GM18951 (cell line): ENCODE measurements at regions not wholly inside any gene's neighbourhood (a gene's known extent, or its start where the extent isn't known, plus 50 kb on each side); places are given as distances from the start of the nearest gene placed in this dataset.

Experiments used
- POLR2A ChIP-seq: IDR thresholded peaks from 4 replicates; pipeline ENCODE4 v1.6.1; 2011; ENCODE audit warnings: mild to moderate bottlenecking; ENCODE audit not compliant: insufficient read length, insufficient read depth; ENCODE audit errors: extremely low read depth
- in situ Hi-C: fragments of 300-500 bp; cut with MboI; formaldehyde crosslinking; loops from one replicate; pipeline ENCODE4 v1.12.0; 2022; ENCODE audit warnings: low sequenced_read_pairs, mixed read lengths, inconsistent platforms; ENCODE audit not compliant: unreplicated experiment

DNA sequence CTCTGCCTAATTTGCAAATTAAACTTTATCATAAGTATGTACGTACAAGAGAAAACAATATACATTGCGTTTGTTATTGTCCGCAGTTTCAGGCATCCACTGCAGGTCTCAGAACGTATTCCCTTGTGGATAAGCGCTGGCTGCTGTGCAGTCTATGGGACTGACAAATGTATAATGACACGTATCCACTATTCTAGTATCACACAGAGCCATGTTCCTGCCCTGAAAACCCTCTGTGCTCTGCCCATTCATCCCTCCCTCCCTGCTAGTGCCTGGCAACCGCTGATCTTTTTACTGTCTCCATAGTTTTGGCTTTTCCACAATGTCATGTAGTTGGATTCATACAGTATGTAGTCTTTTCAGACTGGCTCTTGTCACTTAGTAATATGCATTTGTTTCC lies 179.4 kb downstream of the MAF start:
- in situ Hi-C loops, result no loop called here
- TF ChIP-seq POLR2A, result no peak

DNA sequence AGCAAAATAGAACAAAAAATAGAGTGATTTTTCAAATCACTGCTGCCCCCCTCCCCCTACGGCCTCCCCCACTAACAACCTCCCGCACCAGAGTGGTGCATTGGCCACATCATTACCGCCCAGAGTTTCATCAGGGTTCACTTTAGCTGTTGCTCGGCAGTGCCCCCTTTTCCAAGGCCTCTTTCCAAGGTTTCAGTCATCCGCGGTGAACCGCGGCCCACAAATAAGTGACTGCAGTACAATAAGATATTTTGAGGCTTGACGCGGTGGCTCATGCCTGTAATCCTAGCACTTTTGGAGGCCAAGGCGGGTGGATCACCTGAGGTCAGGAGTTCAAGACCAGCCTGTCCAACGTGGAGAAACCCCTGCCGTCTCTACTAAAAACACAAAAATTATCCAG lies 180.0 kb downstream of the MAF start:
- in situ Hi-C loops, result no loop called here
- no peak for TF ChIP-seq POLR2A

DNA sequence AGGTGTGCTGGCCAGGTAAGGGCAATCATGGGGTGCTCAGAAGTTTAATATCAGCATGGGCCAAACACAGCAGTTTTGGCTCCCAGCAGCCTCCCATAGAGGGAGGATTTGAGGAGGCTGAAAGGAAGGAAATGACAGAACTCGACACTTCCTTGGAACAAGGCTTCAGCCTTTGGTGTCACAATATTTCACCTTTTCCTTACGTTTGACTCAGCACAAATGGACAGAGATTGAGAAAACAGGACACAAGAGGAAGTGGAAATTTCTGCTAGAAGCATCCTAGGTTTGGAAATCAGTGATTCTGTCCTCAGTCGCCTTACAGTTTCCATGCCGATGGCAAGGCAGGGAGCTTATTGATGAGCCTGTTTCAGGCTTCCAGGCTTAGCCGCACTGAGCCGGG lies 181.4 kb downstream of the MAF start:
- in situ Hi-C loops, result no loop called here

GRCh38 chr16:79417601-79418008 lies 182.9 kb downstream of the MAF start:
- in situ Hi-C loops, result no loop called here
- TF ChIP-seq POLR2A, result no peak

More for the DNA sequence above, 181.4 kb downstream of the MAF start:
- TF ChIP-seq POLR2A, result no peak

DNA sequence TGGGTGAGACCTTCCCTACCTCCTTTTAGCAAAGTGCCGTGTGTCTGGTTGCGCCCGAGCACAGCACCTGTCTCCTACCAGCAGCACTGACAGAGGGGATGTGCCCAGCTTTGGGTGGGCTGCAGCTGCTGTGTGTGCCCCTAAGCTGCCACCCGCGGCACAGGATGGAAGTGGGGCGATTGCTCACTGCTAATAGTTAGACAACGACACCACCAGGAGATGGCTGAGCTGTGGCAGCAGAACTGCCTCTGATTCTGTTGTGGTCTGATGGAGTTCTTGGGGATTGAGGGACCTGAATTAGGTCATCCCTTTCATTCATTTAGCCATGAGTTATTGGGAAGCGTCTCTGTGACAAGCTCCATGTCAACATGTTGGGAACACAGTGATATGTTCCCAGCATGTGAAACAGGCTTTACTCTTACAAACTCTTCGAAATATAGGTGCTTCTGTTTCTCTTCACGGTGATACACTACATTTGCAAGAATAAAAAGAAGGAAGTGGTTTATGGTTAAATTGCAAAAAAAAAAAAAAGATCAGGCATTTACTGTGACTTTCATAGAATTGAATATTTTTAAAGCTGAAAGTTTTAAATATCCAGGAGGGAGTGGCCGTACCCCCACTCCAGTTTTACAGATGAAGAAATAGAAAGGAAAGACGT lies 184.4 kb downstream of the MAF start:
- in situ Hi-C loops, result no loop called here
- no peak for TF ChIP-seq POLR2A

DNA sequence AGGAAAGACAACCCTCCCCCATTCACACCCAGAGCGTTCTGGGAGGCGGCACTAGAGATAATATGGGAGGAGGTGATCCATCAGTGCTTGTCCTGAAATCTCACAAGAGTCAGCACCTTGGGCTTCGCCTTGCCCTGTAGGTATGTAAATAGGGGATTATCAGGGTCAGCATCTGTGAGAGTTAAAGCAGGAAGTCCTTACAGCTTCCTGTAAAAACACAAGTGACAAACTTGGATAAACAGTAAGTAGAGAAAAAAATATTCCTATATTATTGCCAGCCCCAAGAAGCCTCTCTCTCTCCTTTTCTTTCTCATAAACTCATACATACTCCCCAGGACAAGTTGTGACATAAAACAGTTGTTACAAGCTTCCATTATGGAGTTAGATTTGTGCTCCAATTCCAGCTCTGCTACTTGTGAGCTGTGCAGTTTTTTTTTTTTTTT lies 187.7 kb downstream of the MAF start:
- TF ChIP-seq POLR2A, result no peak
- in situ Hi-C loops, result no loop called here

- in situ Hi-C loops, result no loop called here
- no peak for TF ChIP-seq POLR2A
Observed at GRCh38 chr16:79411805-79412204, 188.7 kb downstream of the MAF start.

DNA sequence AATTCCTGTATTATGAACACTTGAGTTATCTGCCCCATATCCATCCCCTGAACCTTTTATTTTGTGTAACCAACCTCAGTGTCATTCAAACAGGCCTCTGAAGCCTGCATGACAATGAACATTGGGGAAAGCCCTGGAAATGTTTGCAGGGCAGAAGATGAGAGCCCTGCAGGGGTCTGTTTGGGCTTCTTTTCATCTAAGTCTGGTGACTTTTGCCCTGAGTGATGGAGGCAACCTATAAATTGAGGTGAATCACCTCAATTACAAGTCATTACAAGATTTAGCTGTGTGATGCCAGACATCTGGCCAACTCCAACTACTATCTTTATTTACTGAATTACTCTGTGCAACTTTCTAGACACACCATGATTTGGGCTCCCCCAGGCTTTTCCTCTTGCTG lies 189.2 kb downstream of the MAF start:
- no peak for TF ChIP-seq POLR2A
- in situ Hi-C loops, result no loop called here

DNA sequence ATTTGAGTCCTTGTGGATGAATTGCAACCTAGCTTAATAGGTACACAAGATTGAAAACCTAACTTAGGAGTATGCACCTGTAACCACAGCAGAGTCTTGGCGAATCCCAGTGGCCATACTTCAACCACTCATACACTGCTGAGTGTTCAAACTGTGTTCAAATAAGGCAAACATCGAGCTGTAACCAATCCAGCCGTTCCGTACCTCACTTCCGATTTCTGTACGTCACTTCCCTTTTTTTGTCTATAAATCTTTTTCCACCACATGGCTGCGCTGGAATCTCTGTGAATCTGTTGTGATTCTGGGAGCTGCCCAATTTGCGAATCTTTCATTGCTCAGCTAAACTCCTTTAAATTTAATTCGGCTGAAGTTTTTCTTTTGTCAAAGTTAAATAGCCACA lies 190.6 kb downstream of the MAF start:
- in situ Hi-C loops, result no loop called here

GRCh38 chr16:79408355-79408754 lies 192.2 kb downstream of the MAF start:
- TF ChIP-seq POLR2A, result no peak
- in situ Hi-C loops, result no loop called here

More for the DNA sequence above, 190.6 kb downstream of the MAF start:
- no peak for TF ChIP-seq POLR2A

DNA sequence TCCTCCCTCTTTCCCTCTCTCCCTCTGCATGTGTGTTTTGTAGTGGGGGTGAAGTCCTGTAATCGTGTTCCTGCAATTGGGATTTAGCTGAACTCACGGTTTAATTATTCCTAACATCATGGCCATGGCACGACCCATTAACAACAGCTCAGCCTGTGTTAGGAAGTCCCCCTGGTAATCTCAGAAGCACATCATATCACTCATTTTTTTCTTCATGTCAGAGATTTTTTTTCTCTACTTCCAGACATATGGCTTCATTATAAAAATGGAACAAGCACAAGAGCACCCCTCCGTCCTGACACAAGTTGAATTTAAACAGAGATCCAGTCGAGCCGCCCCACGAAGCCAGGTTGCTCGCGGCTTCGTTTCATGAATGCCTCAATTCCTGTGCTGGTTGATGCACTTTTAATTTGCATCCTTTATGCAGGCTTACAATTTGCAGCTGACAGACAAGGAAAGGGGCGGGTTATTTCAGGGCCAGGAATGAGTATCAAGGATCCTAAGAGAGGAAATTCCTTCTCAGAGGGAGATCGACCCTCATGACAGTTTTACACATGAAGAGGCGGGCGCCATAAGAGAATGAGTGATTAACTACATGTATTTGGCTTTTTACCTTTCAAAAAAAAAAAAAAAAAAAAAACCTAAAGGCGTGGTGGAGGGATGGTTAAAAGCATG lies 192.9 kb downstream of the MAF start:
- no peak for TF ChIP-seq POLR2A
- in situ Hi-C loops, result no loop called here

- no peak for TF ChIP-seq POLR2A
- in situ Hi-C loops, result no loop called here
Observed at GRCh38 chr16:79407005-79407404, 193.5 kb downstream of the MAF start.

GRCh38 chr16:79404571-79404970 lies 196.0 kb downstream of the MAF start:
- in situ Hi-C loops, result no loop called here
- no peak for TF ChIP-seq POLR2A

DNA sequence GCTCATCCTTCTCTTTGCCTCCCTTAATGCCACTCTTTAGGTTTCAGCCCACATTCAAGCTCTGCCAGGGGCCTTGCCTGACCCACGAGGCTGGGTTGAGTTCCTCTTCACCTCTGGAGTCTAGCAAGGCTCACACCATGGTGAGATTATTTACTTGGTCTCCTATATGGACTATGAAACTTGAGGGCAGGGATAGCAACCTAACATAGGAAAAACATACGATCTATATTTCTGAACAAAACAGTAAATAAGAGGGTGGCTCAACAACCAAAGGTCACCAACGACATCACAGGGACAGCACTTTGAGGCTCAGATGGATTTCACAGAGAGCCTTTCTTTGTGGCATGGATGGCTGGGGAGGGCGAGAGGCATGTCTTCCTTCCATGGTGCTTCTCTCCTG lies 197.0 kb downstream of the MAF start:
- in situ Hi-C loops, result no loop called here
- TF ChIP-seq POLR2A, result no peak
